ENCODE measurements at regions not wholly inside any gene's neighbourhood (a gene's known extent, or its start where the extent isn't known, plus 50 kb on each side); places are given as distances from the start of the nearest gene placed in this dataset.

- TF ChIP-seq POLR2AphosphoS5 (IDR thresholded peaks at IDR 0.05; ENCODE audit: low read depth), result no peak
- no peak for TF ChIP-seq GABPA (IDR thresholded peaks at IDR 0.05; ENCODE audit: low read depth)
- TF ChIP-seq, protein P1, sequence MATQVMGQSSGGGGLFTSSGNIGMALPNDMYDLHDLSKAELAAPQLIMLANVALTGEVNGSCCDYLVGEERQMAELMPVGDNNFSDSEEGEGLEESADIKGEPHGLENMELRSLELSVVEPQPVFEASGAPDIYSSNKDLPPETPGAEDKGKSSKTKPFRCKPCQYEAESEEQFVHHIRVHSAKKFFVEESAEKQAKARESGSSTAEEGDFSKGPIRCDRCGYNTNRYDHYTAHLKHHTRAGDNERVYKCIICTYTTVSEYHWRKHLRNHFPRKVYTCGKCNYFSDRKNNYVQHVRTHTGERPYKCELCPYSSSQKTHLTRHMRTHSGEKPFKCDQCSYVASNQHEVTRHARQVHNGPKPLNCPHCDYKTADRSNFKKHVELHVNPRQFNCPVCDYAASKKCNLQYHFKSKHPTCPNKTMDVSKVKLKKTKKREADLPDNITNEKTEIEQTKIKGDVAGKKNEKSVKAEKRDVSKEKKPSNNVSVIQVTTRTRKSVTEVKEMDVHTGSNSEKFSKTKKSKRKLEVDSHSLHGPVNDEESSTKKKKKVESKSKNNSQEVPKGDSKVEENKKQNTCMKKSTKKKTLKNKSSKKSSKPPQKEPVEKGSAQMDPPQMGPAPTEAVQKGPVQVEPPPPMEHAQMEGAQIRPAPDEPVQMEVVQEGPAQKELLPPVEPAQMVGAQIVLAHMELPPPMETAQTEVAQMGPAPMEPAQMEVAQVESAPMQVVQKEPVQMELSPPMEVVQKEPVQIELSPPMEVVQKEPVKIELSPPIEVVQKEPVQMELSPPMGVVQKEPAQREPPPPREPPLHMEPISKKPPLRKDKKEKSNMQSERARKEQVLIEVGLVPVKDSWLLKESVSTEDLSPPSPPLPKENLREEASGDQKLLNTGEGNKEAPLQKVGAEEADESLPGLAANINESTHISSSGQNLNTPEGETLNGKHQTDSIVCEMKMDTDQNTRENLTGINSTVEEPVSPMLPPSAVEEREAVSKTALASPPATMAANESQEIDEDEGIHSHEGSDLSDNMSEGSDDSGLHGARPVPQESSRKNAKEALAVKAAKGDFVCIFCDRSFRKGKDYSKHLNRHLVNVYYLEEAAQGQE (IDR thresholded peaks at IDR 0.05; ENCODE audit: insufficient replicate concordance, low read depth), result no peak
- TF ChIP-seq, protein P2, sequence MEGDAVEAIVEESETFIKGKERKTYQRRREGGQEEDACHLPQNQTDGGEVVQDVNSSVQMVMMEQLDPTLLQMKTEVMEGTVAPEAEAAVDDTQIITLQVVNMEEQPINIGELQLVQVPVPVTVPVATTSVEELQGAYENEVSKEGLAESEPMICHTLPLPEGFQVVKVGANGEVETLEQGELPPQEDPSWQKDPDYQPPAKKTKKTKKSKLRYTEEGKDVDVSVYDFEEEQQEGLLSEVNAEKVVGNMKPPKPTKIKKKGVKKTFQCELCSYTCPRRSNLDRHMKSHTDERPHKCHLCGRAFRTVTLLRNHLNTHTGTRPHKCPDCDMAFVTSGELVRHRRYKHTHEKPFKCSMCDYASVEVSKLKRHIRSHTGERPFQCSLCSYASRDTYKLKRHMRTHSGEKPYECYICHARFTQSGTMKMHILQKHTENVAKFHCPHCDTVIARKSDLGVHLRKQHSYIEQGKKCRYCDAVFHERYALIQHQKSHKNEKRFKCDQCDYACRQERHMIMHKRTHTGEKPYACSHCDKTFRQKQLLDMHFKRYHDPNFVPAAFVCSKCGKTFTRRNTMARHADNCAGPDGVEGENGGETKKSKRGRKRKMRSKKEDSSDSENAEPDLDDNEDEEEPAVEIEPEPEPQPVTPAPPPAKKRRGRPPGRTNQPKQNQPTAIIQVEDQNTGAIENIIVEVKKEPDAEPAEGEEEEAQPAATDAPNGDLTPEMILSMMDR (IDR thresholded peaks at IDR 0.05; ENCODE audit: insufficient read depth, low read length), result no peak
- TF ChIP-seq SPI1 (IDR thresholded peaks at IDR 0.05; ENCODE audit: borderline replicate concordance, low read depth), result no peak
- DNase-seq (ENCODE audit: low read depth in 1 of 2, low spot score in 1 of 2), result no peak
- Histone ChIP-seq H3K4me3 (replicated peaks; ENCODE audit: insufficient read depth, low read length) (no peak overlapping the region), H3K27ac (replicated peaks) (no peak overlapping the region), H3K27me3 (ENCODE audit: insufficient read depth, poor library complexity, severe bottlenecking) (no peaks in the 10 kb centered on the region)
These were observed 1187.5 kb upstream of the NXPH2 start for GRCh38 chr2:139967665-139968064.

DNA sequence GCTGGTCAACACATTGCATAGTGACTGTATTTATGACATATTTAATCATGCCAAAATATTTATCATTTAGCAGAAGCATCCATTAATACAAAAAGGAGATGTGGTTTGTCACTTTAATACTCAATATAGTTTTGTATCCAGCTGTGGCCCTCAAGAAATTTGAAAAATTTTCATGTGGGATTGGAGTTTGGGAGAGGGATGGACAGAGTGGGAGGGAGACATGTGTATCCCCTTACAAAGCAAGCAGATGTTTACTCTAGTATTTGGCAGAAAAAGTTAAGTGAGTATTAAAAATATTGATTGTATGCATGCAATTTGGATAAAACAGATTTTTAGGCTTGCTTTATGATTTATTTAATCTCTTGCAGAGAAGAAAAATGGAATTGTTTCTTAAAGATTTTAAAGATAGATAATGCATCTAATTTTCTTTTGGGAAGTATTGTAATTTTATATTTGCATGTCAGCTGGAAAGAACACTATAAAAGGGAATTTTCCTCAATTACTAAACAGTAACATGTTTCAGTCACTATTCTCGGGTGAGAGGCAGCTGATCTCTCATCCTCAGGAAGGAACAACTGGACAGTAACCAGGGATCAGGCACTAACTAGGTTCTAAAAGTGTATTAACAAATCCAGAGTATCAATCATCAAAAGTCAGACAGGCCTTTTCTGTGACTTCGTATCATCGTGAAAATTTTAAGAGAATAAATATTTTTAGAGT, 1184.7 kb upstream of the NXPH2 start:
- Histone ChIP-seq H3K27ac (replicated peaks) (no peak overlapping the region), H3K4me3 (replicated peaks; ENCODE audit: insufficient read depth, low read length) (no peak overlapping the region), H3K27me3 (ENCODE audit: insufficient read depth, poor library complexity, severe bottlenecking) (no peaks in the 10 kb centered on the region)
- TF ChIP-seq, protein P2 (IDR thresholded peaks at IDR 0.05; ENCODE audit: insufficient read depth, low read length), result no peak
- TF ChIP-seq GABPA (IDR thresholded peaks at IDR 0.05; ENCODE audit: low read depth), result no peak
- TF ChIP-seq, protein P1 (IDR thresholded peaks at IDR 0.05; ENCODE audit: insufficient replicate concordance, low read depth), result no peak
- TF ChIP-seq POLR2AphosphoS5 (IDR thresholded peaks at IDR 0.05; ENCODE audit: low read depth), result no peak
- no peak for TF ChIP-seq SPI1 (IDR thresholded peaks at IDR 0.05; ENCODE audit: borderline replicate concordance, low read depth)
- no peak for DNase-seq (ENCODE audit: low read depth in 1 of 2, low spot score in 1 of 2)

DNA sequence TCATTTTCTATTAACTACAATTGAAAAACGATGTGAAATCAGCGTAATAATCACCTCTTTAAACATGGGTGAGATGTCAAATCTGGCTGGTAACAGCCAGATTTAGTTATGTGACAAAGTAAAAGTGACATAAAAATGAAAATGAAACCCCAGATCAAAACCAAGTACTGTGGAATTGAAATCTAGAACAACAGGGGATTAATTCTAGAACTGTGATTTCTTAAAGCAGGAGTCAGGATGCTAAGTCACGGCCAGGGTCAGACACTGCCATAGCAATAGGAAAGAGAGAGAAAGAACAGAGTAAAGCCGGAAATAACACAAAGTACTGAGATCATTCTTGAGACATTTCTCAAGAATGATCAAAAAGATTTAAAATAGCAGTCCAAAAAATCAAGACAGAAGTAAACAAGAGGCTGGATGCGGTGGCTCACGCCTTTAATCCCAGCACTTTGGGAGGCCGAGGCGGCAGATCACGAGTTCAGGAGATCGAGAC, 1183.7 kb upstream of the NXPH2 start:
- H3K27ac ChIP-seq (replicated peaks), result no peak overlapping the region
- no peak overlapping the region for H3K4me3 ChIP-seq (replicated peaks; ENCODE audit: insufficient read depth, low read length)
- DNase-seq (ENCODE audit: low read depth in 1 of 2, low spot score in 1 of 2), result no peak
- no peak for TF ChIP-seq GABPA (IDR thresholded peaks at IDR 0.05; ENCODE audit: low read depth)
- TF ChIP-seq, protein P1 (IDR thresholded peaks at IDR 0.05; ENCODE audit: insufficient replicate concordance, low read depth), result no peak
- TF ChIP-seq SPI1 (IDR thresholded peaks at IDR 0.05; ENCODE audit: borderline replicate concordance, low read depth), result no peak
- TF ChIP-seq POLR2AphosphoS5 (IDR thresholded peaks at IDR 0.05; ENCODE audit: low read depth), result no peak
- TF ChIP-seq, protein P2 (IDR thresholded peaks at IDR 0.05; ENCODE audit: insufficient read depth, low read length), result no peak
- no peaks in the 10 kb centered on the region for H3K27me3 ChIP-seq (ENCODE audit: insufficient read depth, poor library complexity, severe bottlenecking)
